SJSA1 (cell line): ENCODE measurements at regions not wholly inside any gene's neighbourhood (a gene's known extent, or its start where the extent isn't known, plus 50 kb on each side); places are given as distances from the start of the nearest gene placed in this dataset.
A peak's percentile ranks its signal among the peaks of the same experiment; 100 is the strongest.

Experiments used
- DNase-seq, 2 experiments: peaks; one replicate each; pipeline ENCODE4 v3.0.0-alpha.2; 2015 to 2020; ENCODE audit warnings: low spot score in 2 of 2, low read depth in 1 of 2
- H3K27ac ChIP-seq: fragments of 250-450 bp; sonication (Bioruptor Pico); 2 replicates; pipeline ENCODE4 v1.5.1; 2020; ENCODE audit warnings: mild to moderate bottlenecking, moderate library complexity
- H3K27me3 ChIP-seq: fragments of 250-450 bp; sonication (Bioruptor Pico); replicated peaks from 2 replicates; pipeline ENCODE4 v1.5.1; 2020; ENCODE audit warnings: mild to moderate bottlenecking, moderate library complexity
- H3K36me3 ChIP-seq: fragments of 250-450 bp; sonication (Bioruptor Pico); 2 replicates; pipeline ENCODE4 v1.5.1; 2020; ENCODE audit warnings: mild to moderate bottlenecking
- H3K4me1 ChIP-seq: fragments of 250-450 bp; sonication (Bioruptor Pico); replicated peaks from 2 replicates; pipeline ENCODE4 v1.6.1; 2021; ENCODE audit warnings: mild to moderate bottlenecking
- H3K4me3 ChIP-seq: fragments of 250-450 bp; sonication (Bioruptor Pico); 2 replicates; pipeline ENCODE4 v1.5.1; 2020; ENCODE audit warnings: mild to moderate bottlenecking
- H3K9me3 ChIP-seq: fragments of 250-450 bp; sonication (Bioruptor Pico); replicated peaks from 2 replicates; pipeline ENCODE4 v1.5.1; 2020; ENCODE audit warnings: mild to moderate bottlenecking

DNA sequence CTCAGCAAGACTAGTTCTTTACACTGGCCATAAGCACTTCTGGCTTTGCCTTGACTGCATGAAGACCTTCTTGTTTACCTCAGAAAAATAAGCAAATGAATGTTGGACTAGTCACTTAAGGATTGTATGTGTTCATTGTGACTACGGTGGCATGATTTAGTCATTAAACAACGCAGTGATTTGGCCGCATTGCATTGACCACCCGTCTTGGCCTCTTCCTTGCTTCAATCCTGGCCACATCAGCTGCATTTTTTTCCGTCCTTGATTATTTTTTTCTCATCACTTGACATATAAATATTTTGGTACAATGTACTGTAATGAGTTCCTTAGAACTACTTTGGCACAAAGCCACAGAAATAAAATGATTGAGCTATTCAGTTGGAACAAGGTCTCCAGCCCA is 656.2 kb downstream of the RAB28 start:
- peak; percentile 84 to 95 for DNase-seq
- no peaks in the 10 kb centered on the region for H3K27me3 ChIP-seq

DNA sequence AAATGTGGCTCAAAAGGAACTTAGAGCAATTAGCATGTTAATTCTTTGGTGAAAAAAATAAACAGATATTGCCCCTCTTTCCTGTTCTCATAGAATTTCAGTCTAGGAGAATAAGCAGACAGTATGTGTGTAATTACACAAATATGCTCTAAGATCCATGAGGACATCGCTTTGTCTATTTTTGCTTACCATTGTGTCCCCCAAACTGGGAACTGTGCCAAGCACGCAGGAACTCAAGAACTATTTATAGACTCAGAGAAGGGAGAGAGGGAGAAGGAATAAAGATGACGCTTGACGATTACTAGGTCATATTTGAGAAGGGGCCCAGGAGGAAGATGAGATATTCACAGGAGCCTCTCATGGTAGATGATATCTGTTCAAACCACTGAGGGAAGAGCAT is 692.6 kb downstream of the RAB28 start:
- DNase-seq: peak; percentile 99 to 100
- Histone ChIP-seq H3K4me3 (no peak overlapping the region), H3K27ac (peak overlapping the region; percentile 74), H3K36me3 (no peaks in the 10 kb centered on the region), H3K9me3 (peaks cover 16% of the 10 kb centered on the region), H3K27me3 (no peaks in the 10 kb centered on the region), H3K4me1 (peaks cover 19% of the 10 kb centered on the region)

More for the DNA sequence above, 656.2 kb downstream of the RAB28 start:
- Histone ChIP-seq H3K9me3 (no peaks in the 10 kb centered on the region; the same call in 1 of the 2 replicates), H3K4me3 (no peak overlapping the region), H3K27ac (no peak overlapping the region), H3K36me3 (no peaks in the 10 kb centered on the region), H3K4me1 (peaks cover 15% of the 10 kb centered on the region)

DNA sequence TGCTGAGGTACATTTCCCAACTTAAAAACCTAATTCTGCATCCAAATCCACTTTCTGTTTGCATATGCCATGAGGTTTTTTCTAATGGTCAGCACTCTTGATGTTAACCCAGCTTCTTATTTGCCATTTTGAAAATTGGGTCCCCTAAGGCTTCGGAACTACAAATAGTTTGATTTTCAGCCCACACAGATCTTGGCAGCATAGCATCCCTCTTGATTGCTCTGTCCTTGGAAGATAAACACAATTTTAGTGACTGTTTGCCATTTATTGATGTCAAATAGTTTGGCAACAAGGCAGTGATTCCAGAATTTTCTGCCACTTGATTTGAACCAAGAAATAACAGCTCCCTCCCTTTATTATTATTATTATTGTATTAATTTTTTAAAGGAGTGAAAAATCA is 696.9 kb downstream of the RAB28 start:
- H3K36me3 ChIP-seq: no peaks in the 10 kb centered on the region
- no peak for DNase-seq
- H3K4me3 ChIP-seq: no peak overlapping the region
- no peak overlapping the region for H3K27ac ChIP-seq
- H3K27me3 ChIP-seq: no peaks in the 10 kb centered on the region
- peaks cover 34% of the 10 kb centered on the region for H3K4me1 ChIP-seq
- peaks cover 16% of the 10 kb centered on the region for H3K9me3 ChIP-seq

DNA sequence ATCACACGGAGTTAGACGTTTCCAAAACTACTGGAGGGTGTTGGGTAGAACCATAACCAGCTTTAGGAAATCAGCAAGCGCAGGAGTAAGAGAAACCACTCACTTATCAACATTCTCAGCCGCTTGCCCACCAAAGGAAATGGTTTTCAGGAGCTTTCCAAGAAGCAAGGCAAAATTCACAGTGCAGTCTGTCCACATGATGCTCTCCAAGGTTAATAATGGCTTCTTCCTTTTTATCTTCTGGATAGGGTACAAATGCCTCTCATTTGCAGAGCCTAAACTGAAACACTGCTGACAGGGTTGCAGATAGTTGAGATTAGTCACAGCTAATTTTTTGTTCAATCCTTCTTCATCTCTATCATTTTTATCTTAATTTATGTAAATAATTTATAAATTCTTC is 705.4 kb downstream of the RAB28 start:
- Histone ChIP-seq H3K4me3 (no peak overlapping the region), H3K4me1 (no peaks in the 10 kb centered on the region), H3K36me3 (no peaks in the 10 kb centered on the region), H3K9me3 (no peaks in the 10 kb centered on the region), H3K27me3 (no peaks in the 10 kb centered on the region), H3K27ac (no peak overlapping the region)
- no peak for DNase-seq

DNA sequence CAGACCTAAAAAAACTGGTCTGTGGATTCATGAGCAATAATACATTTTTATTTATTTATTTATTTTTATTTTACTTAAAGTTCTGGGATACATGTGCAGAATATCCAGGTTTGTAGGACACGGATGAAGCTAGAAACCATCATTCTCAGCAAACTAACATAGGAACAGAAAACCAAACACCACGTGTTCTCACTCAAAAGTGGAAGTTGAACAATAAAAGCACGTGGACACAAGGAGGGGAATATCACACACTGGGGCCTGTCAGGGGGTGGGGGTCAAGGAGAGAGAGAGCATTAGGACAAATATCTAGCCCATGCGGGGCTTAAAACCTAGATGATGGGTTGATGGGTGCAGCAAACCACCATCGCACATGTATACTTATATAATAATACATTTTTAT is 705.9 kb downstream of the RAB28 start:
- Histone ChIP-seq H3K4me3 (no peak overlapping the region), H3K36me3 (no peaks in the 10 kb centered on the region), H3K27ac (no peak overlapping the region), H3K4me1 (no peaks in the 10 kb centered on the region), H3K9me3 (no peaks in the 10 kb centered on the region), H3K27me3 (no peaks in the 10 kb centered on the region)
- no peak for DNase-seq

DNA sequence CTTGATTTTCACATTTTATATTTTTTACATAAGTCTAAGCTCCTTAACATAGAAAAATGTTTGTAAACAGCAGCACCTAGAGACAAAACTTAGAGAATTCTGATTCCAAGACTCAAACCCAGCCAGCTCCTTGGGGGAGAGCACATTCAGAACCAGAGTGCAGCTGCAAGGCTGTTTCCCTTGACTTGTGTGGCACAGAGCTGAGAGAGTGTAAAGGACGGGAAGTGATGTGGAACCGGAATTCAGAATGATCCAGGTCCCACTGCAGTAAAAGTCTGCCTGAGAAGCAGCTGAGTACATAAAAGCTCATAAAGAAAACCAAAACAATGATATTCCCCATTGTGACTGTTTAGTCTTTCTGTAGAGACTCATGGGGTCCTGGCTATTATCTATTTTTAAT is 713.8 kb downstream of the RAB28 start:
- H3K4me3 ChIP-seq: no peak overlapping the region
- DNase-seq: no peak
- no peaks in the 10 kb centered on the region for H3K36me3 ChIP-seq
- no peaks in the 10 kb centered on the region for H3K9me3 ChIP-seq
- peaks cover 10% of the 10 kb centered on the region for H3K4me1 ChIP-seq
- no peak overlapping the region for H3K27ac ChIP-seq
- H3K27me3 ChIP-seq: no peaks in the 10 kb centered on the region

DNA sequence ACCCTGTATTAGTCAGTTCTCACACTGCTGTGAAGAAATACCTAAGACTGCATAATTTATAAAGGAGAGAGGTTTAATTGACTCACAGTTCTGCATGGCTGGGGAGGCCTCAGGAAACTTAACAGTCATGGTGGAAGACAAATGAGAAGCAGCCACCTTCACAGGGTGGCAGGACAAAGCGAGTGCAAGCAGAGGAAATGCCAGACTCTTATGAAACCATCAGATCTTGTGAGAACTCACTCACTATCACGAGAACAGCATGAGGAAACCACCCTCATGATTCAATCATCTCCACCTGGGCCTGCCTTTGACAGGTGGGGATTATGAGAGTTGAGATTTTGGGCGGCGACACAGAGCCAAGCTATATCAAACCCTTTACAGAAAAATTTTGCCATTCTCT is 722.4 kb downstream of the RAB28 start:
- DNase-seq: no peak
- H3K4me1 ChIP-seq: no peaks in the 10 kb centered on the region
- H3K36me3 ChIP-seq: no peaks in the 10 kb centered on the region
- no peaks in the 10 kb centered on the region for H3K27me3 ChIP-seq
- H3K9me3 ChIP-seq: no peaks in the 10 kb centered on the region
- H3K27ac ChIP-seq: no peak overlapping the region
- no peak overlapping the region for H3K4me3 ChIP-seq

DNA sequence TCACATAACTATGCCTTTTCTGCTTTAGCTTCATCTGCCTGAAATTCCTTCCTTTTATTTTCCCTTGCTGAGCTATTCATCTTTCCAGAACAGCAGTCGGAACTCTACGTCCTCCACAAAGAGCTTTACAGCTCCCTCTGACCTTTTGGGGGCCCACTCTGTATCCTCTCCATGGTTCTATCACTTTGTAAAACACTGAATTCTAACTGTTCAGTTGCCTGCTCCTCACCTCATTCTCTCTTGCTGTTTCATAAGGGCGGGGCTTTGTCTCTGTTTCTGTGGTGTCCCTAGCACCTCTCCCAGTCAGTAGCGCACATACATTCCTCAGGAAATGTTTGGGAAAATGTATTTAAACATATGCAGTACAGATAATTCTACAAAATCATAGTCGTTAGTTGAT is 737.0 kb downstream of the RAB28 start:
- Histone ChIP-seq H3K36me3 (no peaks in the 10 kb centered on the region), H3K27me3 (peaks cover 4% of the 10 kb centered on the region; the same call in 1 of the 2 replicates), H3K4me1 (no peaks in the 10 kb centered on the region), H3K27ac (no peak overlapping the region), H3K9me3 (0 out of 2 replicates have a peak, but pooled peaks cover 4% of the 10 kb centered on the region), H3K4me3 (no peak overlapping the region)
- DNase-seq: no peak

DNA sequence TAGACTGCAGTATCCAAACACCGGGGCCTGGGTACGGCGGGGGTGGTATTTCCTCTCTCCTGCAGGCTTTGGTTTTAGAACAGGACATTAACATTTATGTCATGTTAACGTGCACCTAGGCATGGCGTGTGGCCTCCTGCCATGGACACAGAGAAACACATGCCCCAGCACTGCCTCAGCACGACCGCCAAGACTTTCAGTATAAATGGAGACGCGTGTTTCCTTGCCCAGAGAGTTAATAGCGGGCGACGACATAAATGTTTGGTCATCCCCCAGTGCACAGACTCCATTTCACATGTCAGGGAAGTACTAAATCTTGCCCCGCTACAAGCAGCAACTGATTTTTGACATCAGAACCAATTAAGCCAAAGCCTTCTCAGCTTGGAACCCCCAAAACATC is 737.9 kb downstream of the RAB28 start:
- H3K36me3 ChIP-seq: no peaks in the 10 kb centered on the region
- no peak for DNase-seq

DNA sequence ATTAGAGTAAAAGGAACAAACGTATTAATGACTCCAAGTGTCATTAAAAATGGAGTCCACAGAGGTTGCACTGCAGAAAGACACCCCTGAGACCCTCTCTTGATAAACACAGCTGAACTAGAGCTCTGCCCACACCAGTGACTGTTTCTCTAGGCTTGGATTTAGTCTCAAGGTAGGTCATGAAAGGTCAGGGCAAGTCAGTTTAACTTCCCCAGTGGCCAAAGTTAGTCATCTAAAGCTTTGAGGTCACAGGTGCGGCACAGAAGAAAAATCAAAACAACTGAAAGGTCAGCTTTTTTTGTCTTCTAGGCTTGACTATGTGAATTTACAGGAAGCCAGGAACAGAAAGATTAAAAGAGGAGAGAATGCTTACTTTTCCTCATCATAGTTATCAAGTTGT is 749.6 kb downstream of the RAB28 start:
- no peaks in the 10 kb centered on the region for H3K4me1 ChIP-seq
- H3K27ac ChIP-seq: no peak overlapping the region
- no peak for DNase-seq
- no peaks in the 10 kb centered on the region for H3K27me3 ChIP-seq
- no peak overlapping the region for H3K4me3 ChIP-seq
- no peaks in the 10 kb centered on the region for H3K36me3 ChIP-seq
- no peaks in the 10 kb centered on the region for H3K9me3 ChIP-seq

More for the DNA sequence above, 737.9 kb downstream of the RAB28 start:
- no peak overlapping the region for H3K4me3 ChIP-seq
- H3K4me1 ChIP-seq: no peaks in the 10 kb centered on the region
- H3K27ac ChIP-seq: no peak overlapping the region
- H3K9me3 ChIP-seq: 0 out of 2 replicates have a peak, but pooled peaks cover 4% of the 10 kb centered on the region
- peaks cover 4% of the 10 kb centered on the region; the same call in 1 of the 2 replicates for H3K27me3 ChIP-seq

DNA sequence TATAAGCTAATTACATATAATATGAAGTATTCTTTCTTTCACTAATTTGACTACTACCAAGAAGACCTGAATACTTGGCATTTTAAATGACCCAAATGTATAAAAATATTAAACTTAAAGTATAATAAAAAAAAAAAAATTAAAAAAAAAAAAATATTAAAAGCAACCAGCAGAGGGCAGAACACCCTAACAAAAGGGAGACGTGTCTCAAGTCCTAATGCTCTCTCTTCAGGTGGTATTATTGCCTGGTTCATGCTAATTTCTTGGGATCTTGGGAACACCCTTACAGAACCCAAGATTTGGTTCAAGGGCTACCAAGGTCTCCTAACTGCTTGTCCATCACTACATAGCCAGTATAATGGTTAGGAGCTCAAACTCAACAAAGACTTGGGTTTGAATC is 754.8 kb downstream of the RAB28 start:
- Histone ChIP-seq H3K36me3 (no peaks in the 10 kb centered on the region), H3K9me3 (no peaks in the 10 kb centered on the region), H3K4me1 (no peaks in the 10 kb centered on the region), H3K4me3 (no peak overlapping the region), H3K27me3 (peaks cover 3% of the 10 kb centered on the region; the same call in 1 of the 2 replicates), H3K27ac (no peak overlapping the region)
- DNase-seq: peak in 1 of 2 experiments; percentile 62

DNA sequence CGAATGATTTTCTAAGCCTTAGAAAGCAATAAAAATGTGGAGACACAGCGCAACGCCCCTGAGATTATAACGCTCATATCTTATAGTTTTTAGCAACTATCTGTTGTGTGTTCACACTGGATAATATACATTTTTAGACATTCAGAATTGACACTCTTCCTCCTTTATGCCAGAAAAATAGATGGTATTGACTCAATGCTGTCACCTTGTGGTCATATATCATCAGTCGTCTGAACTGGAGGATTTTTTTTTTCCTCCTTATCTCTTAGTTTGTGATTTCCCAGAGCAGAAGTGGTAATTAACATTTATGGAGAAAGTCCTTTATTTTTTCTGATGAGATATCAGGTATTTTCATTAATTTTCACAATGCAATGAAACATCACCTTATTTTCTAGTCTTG is 759.6 kb downstream of the RAB28 start:
- no peaks in the 10 kb centered on the region for H3K36me3 ChIP-seq
- DNase-seq: peak in 1 of 2 experiments; percentile 65
- peaks cover 12% of the 10 kb centered on the region; the same call in 1 of the 2 replicates for H3K27me3 ChIP-seq

DNA sequence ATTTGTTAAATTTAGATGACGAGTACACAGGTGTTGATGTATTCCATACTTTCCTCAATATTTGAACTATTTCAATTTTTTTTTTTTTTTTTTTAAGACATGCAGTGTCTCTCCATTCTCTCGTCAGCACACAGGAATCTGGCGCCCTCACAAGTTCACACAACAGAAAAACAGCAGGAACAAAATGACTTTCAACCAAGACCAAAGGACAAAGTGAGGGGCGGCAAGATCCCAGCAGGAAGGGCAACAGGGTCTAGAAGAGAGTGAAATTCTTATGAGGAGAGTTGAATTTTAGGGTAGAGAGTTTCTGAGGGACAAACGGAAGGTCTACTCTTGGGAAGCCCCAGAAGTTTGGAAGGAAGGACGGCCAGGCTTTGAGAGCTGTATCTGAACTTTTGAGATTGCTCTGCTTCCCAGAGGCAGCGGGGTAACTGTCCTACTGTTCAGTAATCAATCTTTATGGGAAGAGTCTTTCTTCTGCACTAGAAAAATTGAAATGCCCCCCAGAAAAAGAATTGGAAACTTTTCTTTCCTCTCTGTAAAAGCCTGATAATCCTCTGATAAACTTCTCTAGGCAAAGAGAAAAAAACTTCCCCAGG is 760.2 kb downstream of the RAB28 start:
- Histone ChIP-seq H3K9me3 (no peaks in the 10 kb centered on the region), H3K27ac (no peak overlapping the region), H3K4me1 (no peaks in the 10 kb centered on the region), H3K4me3 (no peak overlapping the region), H3K27me3 (peaks cover 12% of the 10 kb centered on the region), H3K36me3 (no peaks in the 10 kb centered on the region)
- no peak for DNase-seq

More for the DNA sequence above, 759.6 kb downstream of the RAB28 start:
- H3K9me3 ChIP-seq: no peaks in the 10 kb centered on the region
- no peak overlapping the region for H3K4me3 ChIP-seq
- H3K4me1 ChIP-seq: no peaks in the 10 kb centered on the region
- H3K27ac ChIP-seq: no peak overlapping the region

DNA sequence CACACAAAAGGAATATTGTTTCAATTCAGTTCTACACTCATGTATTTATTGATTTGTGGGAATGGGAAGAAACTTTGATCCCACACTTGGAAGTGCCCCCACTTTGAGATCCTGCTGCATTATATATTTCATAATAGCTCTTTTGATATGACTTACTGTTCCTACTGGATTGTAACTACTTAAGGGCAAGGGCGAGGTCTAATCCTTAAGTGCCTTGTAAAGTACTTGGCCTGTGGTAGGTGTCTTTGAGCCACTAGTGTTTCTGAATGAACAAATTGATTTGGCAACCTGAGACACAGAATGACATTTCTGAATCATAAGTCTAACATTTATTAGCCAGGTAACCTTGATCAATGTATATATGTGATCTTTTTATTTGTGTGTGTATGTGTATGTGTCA is 767.2 kb downstream of the RAB28 start:
- Histone ChIP-seq H3K4me3 (no peak overlapping the region), H3K36me3 (no peaks in the 10 kb centered on the region), H3K9me3 (no peaks in the 10 kb centered on the region; the same call in 1 of the 2 replicates), H3K27ac (no peak overlapping the region), H3K4me1 (no peaks in the 10 kb centered on the region), H3K27me3 (peaks cover 2% of the 10 kb centered on the region; the same call in 1 of the 2 replicates)
- DNase-seq: no peak
